Panc1 (cell line): ENCODE measurements at regions not wholly inside any gene's neighbourhood (a gene's known extent, or its start where the extent isn't known, plus 50 kb on each side); places are given as distances from the start of the nearest gene placed in this dataset.

Experiments
- ATAC-seq: fragments of 200-7000 bp; cut with Tn5 transposase; 2 replicates; pipeline ENCODE4 v1.9.1; 2020; ENCODE audit warnings: mild to moderate bottlenecking, moderate library complexity
- BruUV-seq: library from RNA; stranded (reverse); fragments of 400-500 nt; replicated peaks from 2 replicates; lab custom pipeline; 2021; lab: Mats Ljungman, UMichigan
- CTCF ChIA-PET: fragments of 300-600 bp; sonication (Branson Sonifier 250); formaldehyde crosslinking; loops from one replicate; lab custom pipeline; 2022; ENCODE audit warnings: antibody characterized with exemption; lab: Charles Lee
- POLR2A ChIA-PET: fragments of 300-600 bp; sonication (Branson Sonifier 250); formaldehyde crosslinking; loops from one replicate; lab custom pipeline; 2022; ENCODE audit warnings: antibody characterized with exemption; lab: Charles Lee
- DNase-seq: peaks from one replicate; pipeline ENCODE4 v3.0.0-alpha.2; 2010; ENCODE audit warnings: low read depth, low spot score
- H3K27ac ChIP-seq: 2 replicates; pipeline ENCODE4 v1.5.1; 2011; ENCODE audit warnings: mild to moderate bottlenecking, low read length, inconsistent platforms
- H3K27me3 ChIP-seq: fragments of 200-500 bp; sonication (Bioruptor generic); 2 replicates; pipeline ENCODE4 v1.6.0; 2014; ENCODE audit warnings: low read length, inconsistent platforms; ENCODE audit not compliant: control insufficient read depth, insufficient read depth
- H3K36me3 ChIP-seq: fragments of 200-500 bp; sonication (Bioruptor generic); 2 replicates; pipeline ENCODE4 v1.5.1; 2014; ENCODE audit warnings: inconsistent platforms, mild to moderate bottlenecking, low read length, moderate library complexity; ENCODE audit not compliant: control insufficient read depth, insufficient read depth
- H3K4me1 ChIP-seq: 2 replicates; pipeline ENCODE4 v1.5.1; 2011; ENCODE audit warnings: inconsistent platforms, mild to moderate bottlenecking, low read length, moderate library complexity; ENCODE audit not compliant: control insufficient read depth, insufficient read depth
- H3K4me3 ChIP-seq, 2 experiments: 2 replicates each; pipeline ENCODE4 v1.5.1; 2011 to 2012; ENCODE audit warnings: low read depth in 2 of 2, low read length in 2 of 2, mild to moderate bottlenecking in 2 of 2, inconsistent platforms in 1 of 2, moderate library complexity in 1 of 2
- H3K9me3 ChIP-seq: fragments of 200-500 bp; sonication (Bioruptor generic); 2 replicates; pipeline ENCODE4 v1.5.1; 2014; ENCODE audit warnings: low read depth, mild to moderate bottlenecking, inconsistent platforms, low read length, moderate library complexity; ENCODE audit not compliant: control insufficient read depth, insufficient read depth
- CTCF ChIP-seq: fragments of 450-650 bp; IDR thresholded peaks from 2 replicates; pipeline ENCODE4 v1.5.1; 2017; ENCODE audit warnings: mild to moderate bottlenecking
- POLR2AphosphoS5 ChIP-seq: IDR thresholded peaks from 2 replicates; pipeline ENCODE4 v1.6.1; 2012; ENCODE audit warnings: mild to moderate bottlenecking, low read depth, low read length, moderate library complexity
- REST ChIP-seq, 2 experiments: IDR thresholded peaks; 2 replicates each; pipeline ENCODE4 v1.6.1; 2011 to 2012; ENCODE audit warnings: low read depth in 2 of 2, control low read depth in 1 of 2, low read length in 1 of 2, mild to moderate bottlenecking in 1 of 2, moderate library complexity in 1 of 2; ENCODE audit not compliant: insufficient read depth in 1 of 2
- SIN3A ChIP-seq: IDR thresholded peaks from 2 replicates; pipeline ENCODE4 v1.6.1; 2012; ENCODE audit warnings: low read depth, mild to moderate bottlenecking, low read length, moderate library complexity, borderline replicate concordance; ENCODE audit not compliant: insufficient read depth
- TCF7L2 ChIP-seq: IDR thresholded peaks from 2 replicates; pipeline ENCODE4 v1.6.1; 2011; ENCODE audit warnings: mild to moderate bottlenecking, low read depth, low read length, inconsistent platforms
- in situ Hi-C: cut with HindIII; loops from 2 replicates; pipeline ENCODE4 v1.10.0; 2016; ENCODE audit warnings: low sequenced_read_pairs, low pct_unique_long_range_greater_than_20kb
- intact Hi-C: fragments of 100-400 bp; cut with micrococcal nuclease; formaldehyde crosslinking; loops from one replicate; pipeline ENCODE4 v1.10.0; 2022; ENCODE audit not compliant: unreplicated experiment

- ChIA-PET POLR2A (no interaction called here), CTCF (no interaction called here)
- in situ Hi-C loops (no loop called here), intact Hi-C loops (no loop called here)
- ATAC-seq = no peak
- H3K36me3 ChIP-seq = no peaks in the 10 kb centered on the region
- H3K4me3 ChIP-seq = no peak overlapping the region
- H3K27ac ChIP-seq = no peak overlapping the region
- BruUV-seq = no TSS peak
- no peak for TF ChIP-seq REST (IDR thresholded peaks at IDR 0.05; ENCODE audit: insufficient read depth in 1 of 2, low read depth in 2 of 2, low read length in 1 of 2)
- no peak for TF ChIP-seq POLR2AphosphoS5
- TF ChIP-seq CTCF = no peak
- no peak for TF ChIP-seq SIN3A
- TF ChIP-seq TCF7L2 = no peak
- H3K9me3 ChIP-seq = no peaks in the 10 kb centered on the region
- H3K4me1 ChIP-seq = no peaks in the 10 kb centered on the region
- no peaks in the 10 kb centered on the region for H3K27me3 ChIP-seq
- DNase-seq = no peak
Measured at GRCh38 chr12:126425264-126425663, 1360.0 kb downstream of the AACS start.

GRCh38 chr12:126428769-126429168 lies 1363.5 kb downstream of the AACS start:
- intact Hi-C loops = no loop called here
- in situ Hi-C loops = no loop called here
- H3K9me3 ChIP-seq = no peaks in the 10 kb centered on the region
- H3K36me3 ChIP-seq = no peaks in the 10 kb centered on the region
- H3K4me3 ChIP-seq = no peak overlapping the region
- H3K27ac ChIP-seq = no peak overlapping the region
- DNase-seq (no peak), ATAC-seq (no peak)
- BruUV-seq = no TSS peak
- no peaks in the 10 kb centered on the region for H3K4me1 ChIP-seq
- no peaks in the 10 kb centered on the region for H3K27me3 ChIP-seq
- ChIA-PET CTCF (no interaction called here), POLR2A (no interaction called here)
- TF ChIP-seq TCF7L2 = no peak
- TF ChIP-seq CTCF = no peak
- TF ChIP-seq REST (IDR thresholded peaks at IDR 0.05; ENCODE audit: insufficient read depth in 1 of 2, low read depth in 2 of 2, low read length in 1 of 2) = no peak
- no peak for TF ChIP-seq SIN3A
- no peak for TF ChIP-seq POLR2AphosphoS5
